ENCODE measurements at regions not wholly inside any gene's neighbourhood (a gene's known extent, or its start where the extent isn't known, plus 50 kb on each side); places are given as distances from the start of the nearest gene placed in this dataset.
"Not testable (repeated sequence)": the region's sequence is repeated elsewhere in the genome, so short reads cannot be mapped to it uniquely, and the experiment has no call there.

DNA sequence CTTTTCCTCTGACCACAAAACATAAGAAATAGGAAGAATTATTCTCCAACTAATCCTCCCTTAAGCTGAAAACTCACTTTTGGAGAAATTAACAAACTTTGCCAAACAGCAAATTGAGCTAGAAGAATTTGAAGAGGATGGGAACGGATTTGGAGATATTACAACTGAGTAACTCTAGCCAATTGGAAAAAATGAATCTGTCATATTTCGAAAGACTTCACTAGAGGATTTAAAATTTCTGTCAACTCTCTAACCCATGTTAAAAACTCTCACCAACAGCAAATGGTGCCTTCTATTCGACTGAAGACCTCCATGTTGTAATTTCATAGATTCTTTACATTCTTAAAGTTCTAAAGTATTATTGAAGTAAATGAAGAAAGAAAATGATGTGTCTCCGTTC lies 414.2 kb downstream of the RMST start:
- TF ChIP-seq, protein P1, sequence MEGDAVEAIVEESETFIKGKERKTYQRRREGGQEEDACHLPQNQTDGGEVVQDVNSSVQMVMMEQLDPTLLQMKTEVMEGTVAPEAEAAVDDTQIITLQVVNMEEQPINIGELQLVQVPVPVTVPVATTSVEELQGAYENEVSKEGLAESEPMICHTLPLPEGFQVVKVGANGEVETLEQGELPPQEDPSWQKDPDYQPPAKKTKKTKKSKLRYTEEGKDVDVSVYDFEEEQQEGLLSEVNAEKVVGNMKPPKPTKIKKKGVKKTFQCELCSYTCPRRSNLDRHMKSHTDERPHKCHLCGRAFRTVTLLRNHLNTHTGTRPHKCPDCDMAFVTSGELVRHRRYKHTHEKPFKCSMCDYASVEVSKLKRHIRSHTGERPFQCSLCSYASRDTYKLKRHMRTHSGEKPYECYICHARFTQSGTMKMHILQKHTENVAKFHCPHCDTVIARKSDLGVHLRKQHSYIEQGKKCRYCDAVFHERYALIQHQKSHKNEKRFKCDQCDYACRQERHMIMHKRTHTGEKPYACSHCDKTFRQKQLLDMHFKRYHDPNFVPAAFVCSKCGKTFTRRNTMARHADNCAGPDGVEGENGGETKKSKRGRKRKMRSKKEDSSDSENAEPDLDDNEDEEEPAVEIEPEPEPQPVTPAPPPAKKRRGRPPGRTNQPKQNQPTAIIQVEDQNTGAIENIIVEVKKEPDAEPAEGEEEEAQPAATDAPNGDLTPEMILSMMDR (IDR thresholded peaks at IDR 0.05; ENCODE audit: low read depth, low read length), result no peak
- no peaks in the 10 kb centered on the region for H3K9me3 ChIP-seq (ENCODE audit: severe bottlenecking)
- H3K27me3 ChIP-seq (ENCODE audit: insufficient read depth, low read depth, severe bottlenecking), result no peaks in the 10 kb centered on the region
- no peak overlapping the region for H3K27ac ChIP-seq
- no peak overlapping the region for H3K4me3 ChIP-seq (ENCODE audit: low read depth, low read length)
- no peaks in the 10 kb centered on the region for H3K36me3 ChIP-seq
- no peak for DNase-seq

DNA sequence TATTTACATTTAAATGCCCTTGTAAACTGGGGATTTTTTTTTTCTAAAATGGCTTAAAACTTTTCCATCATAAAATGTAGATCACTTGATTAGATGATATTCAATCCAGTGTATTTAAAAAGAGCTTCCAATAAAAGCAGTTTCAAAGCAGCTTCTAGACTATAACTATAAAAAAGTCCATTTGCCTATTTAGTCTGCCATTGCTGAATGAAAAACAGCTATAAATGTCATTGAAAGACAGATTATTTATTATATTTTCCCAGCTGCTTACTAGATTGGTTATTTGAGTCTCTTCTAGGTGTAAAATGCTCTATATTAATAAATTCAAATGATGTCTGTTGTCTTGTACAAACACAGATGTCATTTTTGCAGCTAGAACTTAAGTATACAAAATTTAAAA lies 414.8 kb downstream of the RMST start:
- Histone ChIP-seq H3K9me3 (ENCODE audit: severe bottlenecking) (no peaks in the 10 kb centered on the region), H3K27ac (no peak overlapping the region), H3K27me3 (ENCODE audit: insufficient read depth, low read depth, severe bottlenecking) (no peaks in the 10 kb centered on the region), H3K36me3 (no peaks in the 10 kb centered on the region), H3K4me3 (ENCODE audit: low read depth, low read length) (no peak overlapping the region)
- no peak for DNase-seq
- TF ChIP-seq, protein P1 (IDR thresholded peaks at IDR 0.05; ENCODE audit: low read depth, low read length), result no peak

DNA sequence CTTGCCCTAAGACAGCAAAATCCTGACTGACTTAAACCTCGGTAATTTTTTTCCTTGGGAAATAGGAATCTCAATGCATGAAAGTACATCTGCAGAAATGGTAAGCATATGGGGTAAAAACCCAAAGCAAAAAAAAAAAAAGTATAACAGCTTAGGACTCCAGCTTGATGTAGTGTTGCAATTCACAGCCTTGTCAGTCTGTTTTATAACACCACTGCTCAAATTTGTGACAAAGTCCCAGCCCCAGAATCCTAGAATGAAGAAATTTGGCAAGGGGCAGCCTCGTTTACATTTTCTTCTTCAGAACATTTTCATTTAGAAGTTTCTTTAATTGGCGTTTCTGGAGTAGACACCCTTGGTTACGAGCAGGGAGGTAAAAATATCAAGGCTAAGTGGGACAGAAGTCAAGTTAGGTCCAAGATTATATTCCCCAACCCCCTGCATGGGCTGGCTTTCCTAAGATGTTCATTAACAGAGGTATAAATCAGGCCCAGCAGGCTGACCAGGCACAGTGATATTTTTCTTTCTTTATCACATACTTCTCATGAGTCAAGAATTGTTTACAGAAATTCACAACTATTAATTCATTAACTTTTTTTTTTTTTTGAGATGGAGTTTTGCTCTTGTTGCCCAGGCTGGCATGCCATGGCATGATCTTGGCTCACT lies 424.0 kb downstream of the RMST start:
- Histone ChIP-seq H3K9me3 (ENCODE audit: severe bottlenecking) (no peaks in the 10 kb centered on the region), H3K4me3 (ENCODE audit: low read depth, low read length) (no peak overlapping the region), H3K27ac (no peak overlapping the region), H3K36me3 (no peaks in the 10 kb centered on the region), H3K27me3 (ENCODE audit: insufficient read depth, low read depth, severe bottlenecking) (no peaks in the 10 kb centered on the region)
- TF ChIP-seq, protein P1 (IDR thresholded peaks at IDR 0.05; ENCODE audit: low read depth, low read length), result no peak
- no peak for DNase-seq

DNA sequence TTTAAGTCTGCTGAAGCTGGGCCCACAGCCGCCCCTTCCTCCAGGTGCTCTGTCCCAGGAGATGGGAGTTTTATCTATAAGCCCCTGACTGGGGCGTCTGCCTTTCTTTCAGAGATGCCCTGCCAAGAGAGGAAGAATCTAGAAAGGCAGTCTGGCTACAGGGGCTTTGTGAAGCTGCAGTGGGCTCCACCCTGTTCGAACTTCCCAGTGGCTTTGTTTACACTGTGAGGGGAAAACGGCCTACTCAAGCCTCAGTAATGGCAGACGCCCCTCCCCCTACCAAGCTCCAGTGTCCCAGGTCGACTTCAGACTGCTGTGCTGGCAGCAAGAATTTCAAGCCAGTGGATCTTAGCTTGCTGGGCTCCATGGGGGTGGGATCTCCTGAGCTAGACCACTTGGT lies 435.3 kb downstream of the RMST start:
- not testable (repeated sequence) for H3K36me3 ChIP-seq; H3K27me3 ChIP-seq (ENCODE audit: insufficient read depth, low read depth, severe bottlenecking); DNase-seq; H3K9me3 ChIP-seq (ENCODE audit: severe bottlenecking); H3K4me3 ChIP-seq (ENCODE audit: low read depth, low read length); H3K27ac ChIP-seq

DNA sequence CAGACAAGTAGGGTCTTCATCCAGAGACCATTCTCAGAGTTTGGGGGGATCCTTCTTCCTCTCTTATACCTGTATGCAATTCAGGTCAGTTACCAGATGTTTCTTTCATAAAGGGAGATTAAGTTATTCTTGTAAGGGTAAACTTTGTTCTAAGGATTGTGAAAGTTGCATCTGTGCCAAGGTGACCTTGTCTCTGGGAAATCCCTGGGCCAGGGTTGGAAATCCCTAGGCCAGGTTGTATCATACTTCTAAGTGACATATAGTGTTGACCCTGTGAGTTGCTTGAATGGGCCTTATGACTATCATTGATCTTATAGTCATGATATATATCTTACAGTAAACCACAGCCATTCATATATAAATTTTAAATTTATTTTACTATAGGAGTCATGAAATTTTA lies 436.9 kb downstream of the RMST start:
- no peak for DNase-seq
- H3K9me3 ChIP-seq (ENCODE audit: severe bottlenecking), result no peaks in the 10 kb centered on the region
- TF ChIP-seq, protein P1 (IDR thresholded peaks at IDR 0.05; ENCODE audit: low read depth, low read length), result no peak
- H3K36me3 ChIP-seq, result no peaks in the 10 kb centered on the region
- H3K27me3 ChIP-seq (ENCODE audit: insufficient read depth, low read depth, severe bottlenecking), result peaks cover 9% of the 10 kb centered on the region
- no peak overlapping the region for H3K4me3 ChIP-seq (ENCODE audit: low read depth, low read length)
- no peak overlapping the region for H3K27ac ChIP-seq

DNA sequence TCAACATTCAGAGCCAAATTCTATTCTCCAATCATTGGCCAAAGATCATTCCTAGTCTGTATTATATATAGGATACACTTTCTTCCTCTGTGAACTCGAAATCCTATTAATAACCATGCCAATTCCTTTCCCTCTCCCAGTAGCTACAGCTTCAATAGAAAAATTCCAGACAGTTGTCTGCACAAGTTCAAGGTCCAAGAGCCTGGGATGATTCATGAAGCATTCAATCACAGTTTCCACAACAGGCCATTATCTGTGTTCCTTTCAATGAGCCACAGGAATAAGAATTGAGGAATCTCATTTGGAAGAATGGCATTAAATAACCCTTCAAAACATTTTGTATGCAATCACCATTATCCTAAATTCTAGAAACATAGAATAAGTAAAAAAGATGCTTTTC lies 437.4 kb downstream of the RMST start:
- TF ChIP-seq, protein P1 (IDR thresholded peaks at IDR 0.05; ENCODE audit: low read depth, low read length), result no peak
- no peaks in the 10 kb centered on the region for H3K9me3 ChIP-seq (ENCODE audit: severe bottlenecking)

More for the DNA sequence above, 437.4 kb downstream of the RMST start:
- Histone ChIP-seq H3K36me3 (no peaks in the 10 kb centered on the region), H3K27ac (no peak overlapping the region), H3K4me3 (ENCODE audit: low read depth, low read length) (no peak overlapping the region), H3K27me3 (ENCODE audit: insufficient read depth, low read depth, severe bottlenecking) (peaks cover 9% of the 10 kb centered on the region)
- DNase-seq, result no peak

Data from WERI-Rb-1 (cell line).